Right cardiac atrium (tissue), 5 donors: ENCODE measurements at regions not wholly inside any gene's neighbourhood (a gene's known extent, or its start where the extent isn't known, plus 50 kb on each side); places are given as distances from the start of the nearest gene placed in this dataset.
"Not testable (repeated sequence)": the region's sequence is repeated elsewhere in the genome, so short reads cannot be mapped to it uniquely, and the experiment has no call there.

Experiments used
- ATAC-seq, 2 donors: fragments of 200-7000 bp; cut with Tn5 transposase; one replicate each; pipeline versions ENCODE4 v1.8.0 to v1.9.1; 2020; ENCODE audit warnings: moderate library complexity in 2 of 2, mild to moderate bottlenecking in 1 of 2
- DNase-seq, 3 donors: peaks; one replicate each; pipeline ENCODE4 v3.0.0-alpha.2; 2020
- H3K27ac ChIP-seq: one replicate; pipeline ENCODE4 v1.5.1; 2013; ENCODE audit warnings: mild to moderate bottlenecking, low read length, control low read depth, moderate library complexity
- H3K27me3 ChIP-seq: one replicate; pipeline ENCODE4 v1.6.1; 2013; ENCODE audit not compliant: control insufficient read depth, insufficient read depth
- H3K4me1 ChIP-seq: one replicate; pipeline ENCODE4 v1.6.1; 2013; ENCODE audit warnings: low read length; ENCODE audit not compliant: control insufficient read depth, insufficient read depth
- H3K4me3 ChIP-seq: one replicate; pipeline ENCODE4 v1.5.1; 2013; ENCODE audit warnings: low read length, control low read depth
- H3K9me3 ChIP-seq: one replicate; pipeline ENCODE4 v1.6.1; 2013; ENCODE audit warnings: low read length; ENCODE audit not compliant: control insufficient read depth
- WGBS: extraction: QIAGEN DNeasy Blood & Tissue Kit; methylation state at CpG from one replicate; pipeline ENCODE4 v1.1.7; 2013; 5-methylcytosine and 5-hydroxymethylcytosine counted together
- intact Hi-C, 4 donors: fragments of 100-400 bp; cut with DNase I; formaldehyde crosslinking; loops; one replicate each; pipeline versions ENCODE4 v1.11.0 to v1.14.0; 2022 to 2023
- donor health status: healthy with polysubstance abuse.
- donor health status: DM: no; HTN: yes; CAD: no.
- donor health status: DM: no; HTN: no; CAD: no.
- donor health status: DM: no; HTN: yes; CAD: no; lungs with severe emphysema.
- donor health status: DM: yes; HTN: yes; CAD: no.

DNA sequence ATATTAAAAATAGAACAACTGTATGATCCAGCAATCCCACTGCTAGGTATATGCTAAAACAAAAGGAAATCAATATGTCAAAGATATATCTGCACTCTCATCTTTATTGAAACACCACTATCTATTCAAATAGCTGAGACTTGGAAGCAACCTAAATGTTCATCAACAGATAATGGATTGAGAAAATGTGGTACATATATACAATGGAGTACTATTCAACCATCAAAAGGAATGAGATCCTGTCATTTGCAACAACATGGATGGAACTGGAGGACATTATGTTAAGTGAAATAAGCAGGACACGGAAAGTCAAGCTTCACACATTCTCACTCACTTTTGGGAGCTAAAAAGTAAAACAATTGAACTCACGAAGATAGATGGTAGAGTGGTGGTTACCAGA is 610.1 kb upstream of the SEMA3D start:
- no peaks in the 10 kb centered on the region for H3K27me3 ChIP-seq
- 83% methylated on average over 2 of the region's 2 CpGs for WGBS
- DNase-seq: no peak
- H3K27ac ChIP-seq: no peak overlapping the region
- H3K4me3 ChIP-seq: no peak overlapping the region
- H3K4me1 ChIP-seq: no peaks in the 10 kb centered on the region
- no peak for ATAC-seq
- no peaks in the 10 kb centered on the region for H3K9me3 ChIP-seq
- intact Hi-C loops: no loop called here

DNA sequence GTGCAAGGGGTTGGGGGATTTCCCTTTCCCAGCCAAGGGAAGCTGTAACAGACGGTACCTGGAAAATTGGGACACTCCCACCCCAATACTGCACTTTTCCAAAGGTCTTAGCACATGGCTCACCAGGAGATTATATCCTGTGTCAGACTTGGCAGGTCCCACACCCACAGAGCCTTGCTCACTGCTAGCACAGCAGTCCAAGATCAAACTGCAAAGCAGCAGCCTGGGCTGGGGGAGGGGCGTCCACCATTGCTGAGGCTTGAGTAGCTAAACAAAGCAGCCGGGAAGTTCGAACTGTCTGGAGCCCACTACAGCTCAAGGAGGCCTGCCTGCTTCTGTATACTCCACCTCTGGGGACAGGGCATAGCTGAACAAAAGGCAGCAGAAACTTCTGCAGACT is 604.2 kb upstream of the SEMA3D start:
- DNase-seq, ATAC-seq, H3K9me3 ChIP-seq, H3K27ac ChIP-seq, intact Hi-C loops, H3K27me3 ChIP-seq, H3K4me1 ChIP-seq, H3K4me3 ChIP-seq: not testable (repeated sequence)
- 86% methylated on average over 4 of the region's 4 CpGs for WGBS

DNA sequence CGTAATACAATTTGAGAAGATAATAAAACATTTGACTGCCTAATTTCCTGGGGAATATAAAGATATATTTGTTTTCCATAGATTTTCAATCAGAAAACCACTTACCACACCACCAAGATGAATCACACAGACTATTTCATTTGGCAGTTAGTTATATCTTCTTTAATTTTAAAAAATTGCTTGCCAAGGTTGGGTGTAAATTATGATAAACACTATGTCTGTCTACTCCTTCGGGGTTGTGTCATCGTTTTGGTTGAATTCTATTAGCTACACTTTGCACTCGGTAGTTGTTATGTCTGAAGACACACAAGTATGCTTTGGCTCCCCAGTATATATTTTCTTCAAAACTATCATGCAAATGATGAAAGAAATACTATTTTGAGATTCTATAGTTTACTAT is 594.8 kb upstream of the SEMA3D start:
- Histone ChIP-seq H3K27ac (no peak overlapping the region), H3K4me1 (no peaks in the 10 kb centered on the region), H3K9me3 (no peaks in the 10 kb centered on the region), H3K4me3 (no peak overlapping the region), H3K27me3 (no peaks in the 10 kb centered on the region)
- DNase-seq: no peak
- intact Hi-C loops: no loop called here
- ATAC-seq: no peak
- 58% methylated on average over 4 of the region's 4 CpGs for WGBS

DNA sequence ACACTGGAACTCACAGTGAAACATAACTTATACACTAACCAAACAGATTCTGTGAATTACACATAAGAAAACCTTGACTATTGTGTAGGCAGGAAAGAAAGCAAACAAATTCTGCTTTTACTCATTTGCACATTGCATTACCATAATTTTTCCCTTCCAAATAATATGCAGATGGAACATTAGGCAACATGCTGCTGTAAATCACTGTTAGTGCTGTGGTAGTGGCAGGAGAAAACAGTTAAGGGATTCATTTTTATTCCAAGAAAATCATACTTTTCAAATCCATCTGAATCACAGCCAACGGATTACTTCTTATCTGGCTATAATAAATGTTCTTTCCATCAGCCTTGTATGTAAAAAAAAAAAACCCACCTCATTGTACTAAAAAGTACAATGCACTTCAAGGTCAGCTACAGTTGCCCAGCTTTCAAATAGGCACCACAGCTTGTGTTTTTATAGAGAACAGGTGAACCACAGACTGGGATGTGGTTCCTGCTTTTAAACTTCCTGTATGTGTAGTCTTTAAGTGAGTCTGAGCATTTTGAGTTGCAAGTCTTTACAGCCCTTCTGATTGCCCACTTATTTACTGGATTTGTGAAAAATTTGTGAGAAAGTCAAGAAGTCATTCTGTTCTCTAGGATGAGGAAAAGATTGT is 590.0 kb upstream of the SEMA3D start:
- ATAC-seq (no peak), DNase-seq (no peak)
- Histone ChIP-seq H3K27me3 (no peaks in the 10 kb centered on the region), H3K4me1 (no peaks in the 10 kb centered on the region), H3K27ac (no peak overlapping the region), H3K4me3 (no peak overlapping the region), H3K9me3 (no peaks in the 10 kb centered on the region)
- intact Hi-C loops: no loop called here
- 40% methylated on average over 1 of the region's 1 CpG for WGBS

DNA sequence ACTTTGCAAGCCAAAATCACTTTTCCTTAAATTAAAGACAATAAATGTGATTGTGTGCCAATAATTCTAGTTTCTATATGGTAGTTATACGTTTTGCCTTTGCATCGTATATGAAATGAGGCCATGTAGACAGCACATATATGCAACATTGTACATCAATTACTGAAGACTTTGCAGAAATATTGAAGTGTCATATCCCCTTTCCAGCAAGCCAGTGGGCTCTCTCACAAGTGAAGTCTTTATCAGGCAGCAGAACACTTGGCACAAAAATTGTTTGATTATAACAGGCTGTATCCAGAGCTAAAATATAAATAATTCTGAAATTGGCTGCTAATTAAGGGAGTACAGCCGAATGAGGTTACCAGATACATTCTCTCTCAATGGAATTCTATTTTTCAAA is 588.6 kb upstream of the SEMA3D start:
- no peak overlapping the region for H3K27ac ChIP-seq
- no peak overlapping the region for H3K4me3 ChIP-seq
- H3K27me3 ChIP-seq: no peaks in the 10 kb centered on the region
- DNase-seq (no peak), ATAC-seq (no peak)
- 42% methylated on average over 3 of the region's 3 CpGs for WGBS
- intact Hi-C loops: no loop called here
- no peaks in the 10 kb centered on the region for H3K9me3 ChIP-seq
- no peaks in the 10 kb centered on the region for H3K4me1 ChIP-seq

DNA sequence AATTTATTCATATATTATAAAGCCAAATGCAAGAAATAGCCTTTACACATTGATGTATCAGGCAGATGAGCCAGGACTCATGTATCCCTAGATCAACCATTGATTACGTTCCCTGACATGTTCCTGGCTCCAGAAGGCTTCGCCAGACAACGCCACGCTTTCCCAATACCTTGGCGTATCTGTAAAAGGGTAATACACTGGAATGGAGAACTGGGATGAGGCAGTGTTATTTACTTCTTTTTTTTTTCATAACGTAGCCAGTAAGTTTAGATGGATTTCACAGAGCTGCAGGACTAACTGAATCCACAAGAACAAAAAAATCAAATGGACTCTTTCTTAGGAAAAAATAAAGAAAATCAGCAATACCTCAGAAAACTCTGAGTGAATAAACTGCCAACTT is 588.1 kb upstream of the SEMA3D start:
- no peak overlapping the region for H3K4me3 ChIP-seq
- no peak for ATAC-seq
- no peak overlapping the region for H3K27ac ChIP-seq
- no peaks in the 10 kb centered on the region for H3K27me3 ChIP-seq
- H3K9me3 ChIP-seq: no peaks in the 10 kb centered on the region
- H3K4me1 ChIP-seq: no peaks in the 10 kb centered on the region
- intact Hi-C loops: no loop called here
- no peak for DNase-seq
- WGBS: 51% methylated on average over 6 of the region's 6 CpGs

DNA sequence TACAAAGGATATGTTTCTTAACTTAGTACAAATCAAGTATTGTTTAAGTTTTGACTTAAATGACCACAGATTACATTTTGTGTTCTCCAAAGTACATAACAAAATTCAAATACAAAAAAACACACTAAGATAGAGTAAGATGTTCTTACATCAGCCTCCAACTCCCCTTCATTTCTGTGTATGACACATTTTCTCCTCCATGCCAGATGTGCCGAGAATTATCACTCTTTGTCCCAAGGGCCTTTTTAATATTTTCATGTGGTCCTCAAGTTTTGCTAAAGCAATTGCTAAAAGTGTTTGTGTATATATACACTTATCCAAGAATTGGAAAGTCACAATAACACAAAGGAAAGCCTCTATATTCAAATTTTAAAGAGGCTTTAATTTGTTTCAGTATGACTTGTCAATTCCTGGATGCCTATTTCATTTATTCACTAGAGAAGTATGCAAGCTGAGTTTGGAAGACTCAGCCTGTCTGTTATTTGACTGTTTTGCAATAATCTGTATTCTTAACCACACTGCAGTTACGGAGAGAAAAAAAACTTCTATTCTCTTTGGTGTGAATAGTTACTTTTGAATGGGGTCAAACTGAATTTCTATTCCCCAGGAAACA is 586.4 kb upstream of the SEMA3D start:
- DNase-seq (no peak), ATAC-seq (peak in 1 of 2 donors; percentile 32)
- Histone ChIP-seq H3K4me1 (no peaks in the 10 kb centered on the region), H3K9me3 (no peaks in the 10 kb centered on the region), H3K4me3 (no peak overlapping the region), H3K27ac (no peak overlapping the region), H3K27me3 (no peaks in the 10 kb centered on the region)
- intact Hi-C loops: no loop called here
- 40% methylated on average over 2 of the region's 2 CpGs for WGBS

DNA sequence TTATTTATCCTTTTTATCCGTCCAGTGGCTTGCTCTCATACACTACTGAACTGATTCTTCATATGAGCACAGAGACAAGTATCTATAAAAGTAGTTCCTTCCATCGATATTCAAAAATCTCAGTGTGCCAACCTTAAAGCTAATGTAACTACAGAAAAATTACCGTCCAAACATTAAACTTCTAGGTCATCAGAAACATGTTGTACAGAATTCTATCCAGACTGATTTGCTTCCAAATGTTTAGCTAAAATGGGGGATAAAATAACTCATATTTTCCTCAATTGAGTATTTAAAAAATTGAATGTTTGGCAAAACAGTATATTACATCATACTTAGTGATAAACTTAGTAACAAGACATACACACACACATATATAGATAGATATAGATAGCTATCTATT is 584.7 kb upstream of the SEMA3D start:
- Histone ChIP-seq H3K27me3 (no peaks in the 10 kb centered on the region), H3K4me1 (no peaks in the 10 kb centered on the region), H3K4me3 (no peak overlapping the region), H3K27ac (no peak overlapping the region), H3K9me3 (no peaks in the 10 kb centered on the region)
- no peak for ATAC-seq
- intact Hi-C loops: no loop called here
- no peak for DNase-seq
- WGBS: 62% methylated on average over 3 of the region's 3 CpGs

DNA sequence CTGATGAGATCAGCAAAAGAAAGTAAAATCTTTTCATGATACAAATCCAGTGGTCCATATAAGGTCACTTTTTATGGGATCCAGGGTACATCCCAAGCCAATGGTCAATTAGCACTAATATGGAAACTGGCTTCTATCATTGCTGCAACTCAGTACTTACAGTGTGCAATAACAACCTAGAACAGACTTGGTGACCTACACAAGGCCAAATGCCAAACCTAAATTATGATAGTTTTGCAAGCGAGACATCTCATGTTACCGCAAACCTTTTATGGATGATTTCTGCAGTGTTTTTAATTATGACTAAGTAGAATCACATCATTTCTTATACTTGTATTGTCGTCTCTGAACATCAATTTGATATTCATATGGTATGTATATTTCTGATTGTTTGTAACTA is 583.5 kb upstream of the SEMA3D start:
- ATAC-seq (no peak), DNase-seq (no peak)
- WGBS: 88% methylated on average over 3 of the region's 3 CpGs
- no peaks in the 10 kb centered on the region for H3K9me3 ChIP-seq
- no peaks in the 10 kb centered on the region for H3K4me1 ChIP-seq
- H3K27ac ChIP-seq: no peak overlapping the region
- H3K27me3 ChIP-seq: no peaks in the 10 kb centered on the region
- intact Hi-C loops: no loop called here
- no peak overlapping the region for H3K4me3 ChIP-seq

DNA sequence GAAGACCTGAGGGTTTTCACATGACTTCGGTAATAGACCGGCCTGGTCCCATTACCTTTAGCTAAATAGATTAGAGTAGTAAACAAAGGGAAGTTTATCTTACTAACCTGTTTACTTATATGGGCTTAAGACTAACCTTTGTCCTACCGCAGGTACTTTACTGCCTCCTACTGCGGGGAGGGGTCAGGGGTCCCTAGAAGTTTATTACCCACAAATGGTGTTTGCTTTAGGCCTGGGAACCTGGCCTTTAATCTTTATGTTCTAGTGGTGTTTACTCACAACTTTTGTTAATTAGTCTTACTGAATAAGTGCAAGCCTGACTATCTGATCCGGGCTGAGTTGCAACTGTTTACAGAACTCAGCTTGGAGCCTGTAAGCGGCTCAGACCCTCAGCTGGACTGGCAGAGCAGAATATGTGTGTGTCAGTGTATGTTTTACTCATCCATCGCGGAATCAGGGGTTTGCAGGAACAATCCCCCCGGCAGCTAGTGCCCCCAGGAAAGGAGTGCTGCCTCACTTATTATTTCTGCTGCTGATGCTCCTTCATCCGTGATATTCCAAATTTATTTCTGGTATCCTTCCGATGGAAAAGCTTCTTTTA is 578.9 kb upstream of the SEMA3D start:
- ATAC-seq (no peak), DNase-seq (no peak)
- H3K4me1 ChIP-seq: no peaks in the 10 kb centered on the region
- H3K9me3 ChIP-seq: no peaks in the 10 kb centered on the region
- H3K4me3 ChIP-seq: no peak overlapping the region
- 48% methylated on average over 11 of the region's 11 CpGs for WGBS
- H3K27me3 ChIP-seq: no peaks in the 10 kb centered on the region
- H3K27ac ChIP-seq: no peak overlapping the region
- intact Hi-C loops: no loop called here

DNA sequence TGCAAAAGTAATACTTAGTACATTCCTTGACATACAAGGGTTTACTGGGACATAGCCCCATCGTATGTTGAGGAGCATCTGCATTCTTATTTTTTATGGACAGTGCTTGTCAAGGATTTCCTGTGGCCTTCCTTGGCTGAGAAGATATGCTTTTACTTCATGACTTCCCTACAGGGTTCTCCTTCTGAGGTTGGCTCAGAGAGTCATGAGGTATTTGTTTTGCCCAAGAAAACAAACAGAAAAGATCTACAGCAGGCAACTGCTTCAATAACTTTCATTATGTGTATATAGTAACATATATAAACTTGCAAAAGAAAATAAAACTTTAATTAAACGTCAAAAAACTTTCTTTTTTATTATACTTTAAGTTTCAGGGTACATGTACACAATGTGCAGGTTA is 577.2 kb upstream of the SEMA3D start:
- intact Hi-C loops: no loop called here
- ATAC-seq: no peak

More for the DNA sequence above, 577.2 kb upstream of the SEMA3D start:
- 48% methylated on average over 2 of the region's 2 CpGs for WGBS
- Histone ChIP-seq H3K4me1 (no peaks in the 10 kb centered on the region), H3K4me3 (no peak overlapping the region), H3K9me3 (no peaks in the 10 kb centered on the region), H3K27ac (no peak overlapping the region), H3K27me3 (no peaks in the 10 kb centered on the region)
- no peak for DNase-seq
